Progenitor cell of endocrine pancreas (in vitro differentiated cells): ENCODE measurements at regions not wholly inside any gene's neighbourhood (a gene's known extent, or its start where the extent isn't known, plus 50 kb on each side); places are given as distances from the start of the nearest gene placed in this dataset.

Experiments used
- DNase-seq: peaks from one replicate; pipeline ENCODE4 v3.0.0; 2021; ENCODE audit warnings: low spot score; ENCODE audit not compliant: unreplicated experiment
- H3K27ac Mint-ChIP-seq: 2 replicates; pipeline ENCODE4 v1.8.0; 2021; ENCODE audit warnings: mild to moderate bottlenecking, moderate library complexity, mixed read lengths
- H3K27me3 Mint-ChIP-seq: 2 replicates; pipeline ENCODE4 v1.8.0; 2021; ENCODE audit warnings: mixed read lengths
- H3K36me3 Mint-ChIP-seq: 2 replicates; pipeline ENCODE4 v1.8.0; 2022; ENCODE audit warnings: mixed read lengths; ENCODE audit not compliant: insufficient read depth
- H3K4me1 Mint-ChIP-seq: 2 replicates; pipeline ENCODE4 v1.8.0; 2021; ENCODE audit warnings: low read depth, mixed read lengths
- H3K4me3 Mint-ChIP-seq: 2 replicates; pipeline ENCODE4 v1.8.0; 2021; ENCODE audit warnings: low read depth, mild to moderate bottlenecking, moderate library complexity, mixed read lengths
- H3K9me3 Mint-ChIP-seq: 2 replicates; pipeline ENCODE4 v1.8.0; 2021; ENCODE audit warnings: low read depth, mixed read lengths
- CTCF ChIP-seq: fragments of 200-600 bp; sonication (generic); IDR thresholded peaks from one replicate; pipeline ENCODE4 v1.5.0; 2021; ENCODE audit warnings: antibody characterized with exemption, mild to moderate bottlenecking; ENCODE audit not compliant: unreplicated experiment

- no peak for TF ChIP-seq CTCF
- no peak for DNase-seq
- Mint-ChIP-seq H3K4me1 (no peaks in the 10 kb centered on the region), H3K9me3 (peaks cover 18% of the 10 kb centered on the region), H3K27ac (no peak overlapping the region), H3K36me3 (peaks cover 2% of the 10 kb centered on the region), H3K27me3 (no peaks in the 10 kb centered on the region), H3K4me3 (no peak overlapping the region)
Observed at GRCh38 chr10:111953949-111954348, 229.6 kb downstream of the GPAM start.

GRCh38 chr10:111954386-111954785 lies 229.2 kb downstream of the GPAM start:
- TF ChIP-seq CTCF: no peak
- Mint-ChIP-seq H3K27me3 (no peaks in the 10 kb centered on the region), H3K36me3 (peaks cover 2% of the 10 kb centered on the region), H3K4me3 (no peak overlapping the region), H3K27ac (no peak overlapping the region), H3K4me1 (no peaks in the 10 kb centered on the region), H3K9me3 (peaks cover 18% of the 10 kb centered on the region)
- no peak for DNase-seq

GRCh38 chr10:111956841-111957240 lies 226.7 kb downstream of the GPAM start:
- no peak for TF ChIP-seq CTCF
- Mint-ChIP-seq H3K4me1 (no peaks in the 10 kb centered on the region), H3K27me3 (no peaks in the 10 kb centered on the region), H3K4me3 (no peak overlapping the region), H3K36me3 (peaks cover 2% of the 10 kb centered on the region), H3K9me3 (peaks cover 18% of the 10 kb centered on the region), H3K27ac (no peak overlapping the region)
- DNase-seq: no peak

GRCh38 chr10:111962951-111963350 lies 220.6 kb downstream of the GPAM start:
- H3K27ac Mint-ChIP-seq: no peak overlapping the region
- peaks cover 11% of the 10 kb centered on the region for H3K9me3 Mint-ChIP-seq
- no peak overlapping the region for H3K4me3 Mint-ChIP-seq
- DNase-seq: no peak
- H3K27me3 Mint-ChIP-seq: no peaks in the 10 kb centered on the region
- TF ChIP-seq CTCF: no peak
- no peaks in the 10 kb centered on the region for H3K4me1 Mint-ChIP-seq
- no peaks in the 10 kb centered on the region for H3K36me3 Mint-ChIP-seq

GRCh38 chr10:111967116-111967515 lies 216.4 kb downstream of the GPAM start:
- peaks cover 11% of the 10 kb centered on the region for H3K9me3 Mint-ChIP-seq
- no peak for DNase-seq
- no peak overlapping the region for H3K4me3 Mint-ChIP-seq
- no peaks in the 10 kb centered on the region for H3K27me3 Mint-ChIP-seq
- no peak for TF ChIP-seq CTCF
- no peaks in the 10 kb centered on the region for H3K36me3 Mint-ChIP-seq
- no peak overlapping the region for H3K27ac Mint-ChIP-seq
- no peaks in the 10 kb centered on the region for H3K4me1 Mint-ChIP-seq
